VCaP (cell line): ENCODE measurements at regions not wholly inside any gene's neighbourhood (a gene's known extent, or its start where the extent isn't known, plus 50 kb on each side); places are given as distances from the start of the nearest gene placed in this dataset.

Experiments
- H3K27ac ChIP-seq: fragments of 450-650 bp; 2 replicates; pipeline ENCODE4 v1.5.1; 2017
- CTCF ChIP-seq: fragments of 450-650 bp; conservative IDR thresholded peaks from 2 replicates; pipeline ENCODE4 v1.5.1; 2017; ENCODE audit warnings: mild to moderate bottlenecking, moderate library complexity

- H3K27ac ChIP-seq = no peak overlapping the region
- TF ChIP-seq CTCF = no peak
These were observed 353.8 kb downstream of the PREX1 start for GRCh38 chr20:48474022-48474421.

- H3K27ac ChIP-seq = no peak overlapping the region
- TF ChIP-seq CTCF = no peak
These were observed 355.9 kb downstream of the PREX1 start for GRCh38 chr20:48471759-48472408.

GRCh38 chr20:48471176-48471575 is 356.6 kb downstream of the PREX1 start:
- no peak overlapping the region for H3K27ac ChIP-seq
- TF ChIP-seq CTCF = no peak

GRCh38 chr20:48470141-48470540 is 357.7 kb downstream of the PREX1 start:
- TF ChIP-seq CTCF = no peak
- no peak overlapping the region for H3K27ac ChIP-seq

GRCh38 chr20:48469026-48469425 is 358.8 kb downstream of the PREX1 start:
- no peak overlapping the region for H3K27ac ChIP-seq
- TF ChIP-seq CTCF = no peak

GRCh38 chr20:48468571-48468970 is 359.2 kb downstream of the PREX1 start:
- TF ChIP-seq CTCF = no peak

GRCh38 chr20:48467622-48468021 is 360.2 kb downstream of the PREX1 start:
- H3K27ac ChIP-seq = no peak overlapping the region
- TF ChIP-seq CTCF = no peak

More at GRCh38 chr20:48468571-48468970, 359.2 kb downstream of the PREX1 start:
- no peak overlapping the region for H3K27ac ChIP-seq
